ENCODE measurements at regions not wholly inside any gene's neighbourhood (a gene's known extent, or its start where the extent isn't known, plus 50 kb on each side); places are given as distances from the start of the nearest gene placed in this dataset.

GRCh38 chr2:187939180-187939579 is 352.5 kb upstream of the GULP1 start:
- TF ChIP-seq GATA3 (IDR thresholded peaks at IDR 0.05; ENCODE audit: low read depth, low read length): no peak
- no peak for TF ChIP-seq GATA2 (IDR thresholded peaks at IDR 0.05; ENCODE audit: low read depth, low read length)

Measured in SH-SY5Y (cell line).